Lung (tissue), 11 donors: ENCODE measurements at regions not wholly inside any gene's neighbourhood (a gene's known extent, or its start where the extent isn't known, plus 50 kb on each side); places are given as distances from the start of the nearest gene placed in this dataset.
A peak's percentile ranks its signal among the peaks of the same experiment; 100 is the strongest.

Experiments used
- ATAC-seq: fragments of 200-7000 bp; cut with Tn5 transposase; one replicate; pipeline ENCODE4 v1.9.1; 2020; ENCODE audit warnings: moderate number of reproducible peaks; ENCODE audit not compliant: insufficient read depth, low FRiP score
- DNase-seq, 3 donors: peaks; one replicate each; pipeline ENCODE4 v3.0.0-alpha.2; 2013 to 2017
- H3K27ac ChIP-seq, 2 donors: one replicate each; pipeline ENCODE4 v1.5.1; 2013; ENCODE audit warnings: mild to moderate bottlenecking in 2 of 2, moderate library complexity in 2 of 2, control low read depth in 1 of 2, inconsistent platforms in 1 of 2, low read depth in 1 of 2, low read length in 1 of 2
- H3K27me3 ChIP-seq, 3 donors: one replicate each; pipeline ENCODE4 v1.5.1; 2013; ENCODE audit warnings: low read length in 2 of 3; ENCODE audit not compliant: control insufficient read depth in 3 of 3, insufficient read depth in 3 of 3
- H3K36me3 ChIP-seq, 4 donors: one replicate each; pipeline ENCODE4 v1.5.1; 2013; ENCODE audit warnings: low read length in 4 of 4, mild to moderate bottlenecking in 1 of 4, moderate library complexity in 1 of 4; ENCODE audit not compliant: control insufficient read depth in 4 of 4, insufficient read depth in 4 of 4
- H3K4me1 ChIP-seq, 5 donors: one replicate each; pipeline ENCODE4 v1.5.1; 2013; ENCODE audit warnings: low read length in 5 of 5, mild to moderate bottlenecking in 2 of 5, moderate library complexity in 1 of 5; ENCODE audit not compliant: control insufficient read depth in 5 of 5, insufficient read depth in 5 of 5
- H3K4me3 ChIP-seq: one replicate; pipeline ENCODE4 v1.5.1; 2013; ENCODE audit warnings: mild to moderate bottlenecking, control low read depth, moderate library complexity
- H3K9ac ChIP-seq, 2 donors: one replicate each; pipeline ENCODE4 v1.5.1; 2013; ENCODE audit warnings: low read length in 2 of 2, control low read depth in 1 of 2; ENCODE audit not compliant: insufficient read depth in 1 of 2
- H3K9me3 ChIP-seq, 4 donors: one replicate each; pipeline ENCODE4 v1.5.1; 2013; ENCODE audit warnings: low read length in 3 of 4, mild to moderate bottlenecking in 1 of 4, moderate library complexity in 1 of 4; ENCODE audit not compliant: control insufficient read depth in 4 of 4, insufficient read depth in 3 of 4
- CTCF ChIP-seq: IDR thresholded peaks from 2 replicates; pipeline ENCODE4 v1.5.1; 2012; ENCODE audit warnings: mild to moderate bottlenecking; ENCODE audit errors: control extremely low read depth, extremely low read depth
- WGBS, 2 donors: extraction: QIAGEN DNeasy Blood & Tissue Kit; methylation state at CpG; one replicate each; pipeline ENCODE4 v1.1.7; 2013; 5-methylcytosine and 5-hydroxymethylcytosine counted together
- donor health status: control.
- donor health status: control.
- donor health status: Bipolar disorder and iron deficiency.
- donor health status: healthy.
- donor health status: DM: yes; HTN: yes; CAD: no.

- TF ChIP-seq CTCF, result no peak
- Histone ChIP-seq H3K36me3 (no peaks in the 10 kb centered on the region), H3K9ac (no peak overlapping the region), H3K4me1 (peaks cover 0 to 11% (median 0%) of the 10 kb centered on the region in 5 donors), H3K27me3 (peaks cover 6 to 33% (median 6%) of the 10 kb centered on the region in 3 donors), H3K9me3 (peaks cover 0 to 1% (median 0%) of the 10 kb centered on the region in 4 donors), H3K4me3 (no peak overlapping the region), H3K27ac (peak overlapping the region in 1 of 2 donors; percentile 80)
- no peak for DNase-seq
- 62 to 75% methylated on average over 14 of the region's 14 CpGs for WGBS, 2 donors
- no peak for ATAC-seq
These were observed 82.2 kb upstream of the GATA5 start for GRCh38 chr20:62557999-62558408.

GRCh38 chr20:62558779-62559178, 83.0 kb upstream of the GATA5 start:
- no peak overlapping the region for H3K4me3 ChIP-seq
- WGBS, 2 donors, result 70 to 85% methylated on average over 17 of the region's 17 CpGs
- DNase-seq (no peak), ATAC-seq (no peak)
- H3K36me3 ChIP-seq, result no peaks in the 10 kb centered on the region
- H3K4me1 ChIP-seq, result peaks cover 0 to 10% (median 0%) of the 10 kb centered on the region in 5 donors
- no peak for TF ChIP-seq CTCF
- H3K9me3 ChIP-seq, result no peaks in the 10 kb centered on the region
- peak overlapping the region in 1 of 2 donors; percentile 84 for H3K27ac ChIP-seq
- H3K9ac ChIP-seq, result no peak overlapping the region
- peaks cover 6 to 36% (median 6%) of the 10 kb centered on the region in 3 donors for H3K27me3 ChIP-seq

DNA sequence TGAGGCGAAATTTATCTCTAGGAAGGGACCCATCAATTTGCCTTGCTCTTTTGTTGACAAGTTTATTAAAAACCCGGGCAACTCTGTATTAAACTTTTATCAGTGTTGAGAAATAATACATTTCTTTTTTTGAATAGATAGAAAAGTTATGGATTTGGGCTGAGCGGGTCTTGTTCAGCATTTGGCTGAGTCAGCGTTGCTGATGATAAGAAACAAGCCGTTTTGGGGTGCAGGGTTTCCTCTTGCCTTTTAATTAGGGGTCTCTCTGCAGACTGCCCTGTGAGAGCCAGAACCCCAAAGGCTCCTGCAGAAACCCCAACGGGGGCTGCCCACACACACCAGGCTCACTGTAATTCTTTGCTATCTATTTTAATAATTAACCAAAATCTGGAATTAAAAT, 82.1 kb upstream of the SLCO4A1 start:
- Histone ChIP-seq H3K36me3 (no peaks in the 10 kb centered on the region), H3K27ac (no peak overlapping the region), H3K4me1 (no peaks in the 10 kb centered on the region), H3K9me3 (no peaks in the 10 kb centered on the region), H3K27me3 (peaks cover 0 to 30% (median 6%) of the 10 kb centered on the region in 3 donors), H3K4me3 (no peak overlapping the region), H3K9ac (no peak overlapping the region)
- TF ChIP-seq CTCF, result no peak
- DNase-seq (no peak), ATAC-seq (no peak)
- WGBS, 2 donors, result 53 to 59% methylated on average over 6 of the region's 6 CpGs

- Histone ChIP-seq H3K9ac (no peak overlapping the region), H3K4me1 (no peaks in the 10 kb centered on the region), H3K27ac (peak overlapping the region in 1 of 2 donors; percentile 60), H3K36me3 (no peaks in the 10 kb centered on the region), H3K9me3 (no peaks in the 10 kb centered on the region), H3K27me3 (peaks cover 0 to 27% (median 10%) of the 10 kb centered on the region in 3 donors), H3K4me3 (no peak overlapping the region)
- no peak for TF ChIP-seq CTCF
- no peak for ATAC-seq
- WGBS, 2 donors, result 39 to 51% methylated on average over 15 of the region's 15 CpGs
- no peak for DNase-seq
These were observed 81.1 kb upstream of the SLCO4A1 start for GRCh38 chr20:62561182-62561581.
